ENCODE measurements at regions not wholly inside any gene's neighbourhood (a gene's known extent, or its start where the extent isn't known, plus 50 kb on each side); places are given as distances from the start of the nearest gene placed in this dataset.
"Not testable (repeated sequence)": the region's sequence is repeated elsewhere in the genome, so short reads cannot be mapped to it uniquely, and the experiment has no call there.

DNA sequence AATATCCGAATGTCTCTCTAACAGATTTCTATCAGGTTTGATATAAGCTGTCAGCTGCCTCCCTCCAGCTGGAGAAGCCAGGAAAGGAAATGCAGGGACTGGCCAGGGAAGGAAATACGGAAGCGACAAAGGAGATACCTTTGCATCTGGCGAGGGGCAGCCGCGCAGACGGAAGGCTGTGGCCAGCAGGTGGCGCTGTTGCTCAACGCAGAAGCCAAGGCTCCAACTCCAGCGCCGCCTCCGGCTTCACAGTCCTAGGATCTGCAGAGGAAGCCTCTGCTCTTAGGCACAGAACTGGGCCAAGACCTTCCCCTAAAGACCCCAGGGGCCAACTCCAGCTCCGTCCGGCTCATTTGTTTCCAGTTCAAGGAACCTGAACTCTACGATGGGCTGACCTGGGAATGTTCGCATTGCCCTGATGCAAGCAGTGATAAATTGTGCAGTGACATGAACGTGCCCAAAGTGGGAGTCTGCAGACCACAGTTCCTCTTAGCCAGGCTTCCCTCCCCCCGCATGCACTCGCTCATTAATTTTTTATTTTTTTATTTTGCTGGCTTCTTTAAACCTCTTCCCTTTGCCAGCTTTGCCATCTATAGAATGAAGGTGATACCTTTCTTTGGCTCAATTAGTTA is 97.3 kb upstream of the LYZL2 start:
- TF ChIP-seq CTCF (IDR thresholded peaks at IDR 0.05; ENCODE audit: poor library complexity) = peak; percentile 70

DNA sequence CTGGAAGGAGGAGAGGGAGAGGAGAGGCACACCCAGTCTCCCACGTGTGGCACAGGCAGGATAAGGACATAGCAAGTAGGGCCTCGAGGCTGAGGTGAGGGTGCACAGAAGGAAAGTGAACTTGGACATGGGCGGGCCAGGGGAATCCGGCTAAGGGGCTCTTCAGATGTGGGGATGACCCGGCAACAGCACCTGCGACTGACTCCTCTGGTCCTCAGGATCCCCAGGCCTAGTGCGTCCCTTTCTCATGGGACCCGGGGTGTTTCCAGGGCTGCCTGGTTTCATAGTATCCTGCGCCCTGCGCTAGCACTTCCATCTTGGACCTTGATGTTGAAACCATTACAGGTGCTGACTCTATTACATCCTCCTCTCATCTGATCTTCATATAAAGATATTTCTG is 96.1 kb upstream of the LYZL2 start:
- no peak overlapping the region for H3K27ac ChIP-seq
- WGBS (ENCODE audit: low lambda C conversion rate, missing lambda C conversion rate) = 94% methylated on average over 9 of the region's 10 CpGs
- no peaks in the 10 kb centered on the region for H3K79me2 ChIP-seq
- DNase-seq (ENCODE audit: low spot score) = no peak
- H3K4me1 ChIP-seq (ENCODE audit: insufficient read depth) = no peaks in the 10 kb centered on the region
- no peak overlapping the region for H2AFZ ChIP-seq
- H3K4me3 ChIP-seq = no peak overlapping the region
- no peaks in the 10 kb centered on the region for H4K20me1 ChIP-seq (ENCODE audit: insufficient read depth, poor library complexity, severe bottlenecking)
- no peaks in the 10 kb centered on the region for H3K36me3 ChIP-seq (replicated peaks; ENCODE audit: insufficient read depth, low read depth)
- H3K9me2 ChIP-seq (replicated peaks; ENCODE audit: insufficient read depth) = no peaks in the 10 kb centered on the region
- no peak for TF ChIP-seq CTCF (IDR thresholded peaks at IDR 0.05; ENCODE audit: poor library complexity)
- no peak for TF ChIP-seq EZH2 (IDR thresholded peaks at IDR 0.05; ENCODE audit: borderline replicate concordance)
- no peak for TF ChIP-seq EZH2phosphoT487 (IDR thresholded peaks at IDR 0.05; ENCODE audit: low read depth, severe bottlenecking, unreplicated experiment)
- no peak overlapping the region for H3K4me2 ChIP-seq
- no peaks in the 10 kb centered on the region for H3K9me3 ChIP-seq (ENCODE audit: low read depth)
- H3K27me3 ChIP-seq = no peaks in the 10 kb centered on the region

More for the DNA sequence above, 97.3 kb upstream of the LYZL2 start:
- H2AFZ ChIP-seq; H3K36me3 ChIP-seq (replicated peaks; ENCODE audit: insufficient read depth, low read depth); H4K20me1 ChIP-seq (ENCODE audit: insufficient read depth, poor library complexity, severe bottlenecking); H3K79me2 ChIP-seq; H3K27me3 ChIP-seq; H3K9me2 ChIP-seq (replicated peaks; ENCODE audit: insufficient read depth); H3K27ac ChIP-seq; H3K4me3 ChIP-seq; H3K9me3 ChIP-seq (ENCODE audit: low read depth); H3K4me1 ChIP-seq (ENCODE audit: insufficient read depth): not testable (repeated sequence)
- 17% methylated on average over 19 of the region's 19 CpGs for WGBS (ENCODE audit: low lambda C conversion rate, missing lambda C conversion rate)
- peak; percentile 87 for DNase-seq (ENCODE audit: low spot score)
- H3K4me2 ChIP-seq = peak overlapping the region; percentile 41

- no peaks in the 10 kb centered on the region for H3K79me2 ChIP-seq
- no peaks in the 10 kb centered on the region for H3K9me3 ChIP-seq (ENCODE audit: low read depth)
- H3K27ac ChIP-seq = no peak overlapping the region
- DNase-seq (ENCODE audit: low spot score) = no peak
- H3K4me3 ChIP-seq = no peak overlapping the region
- no peak overlapping the region for H2AFZ ChIP-seq
- H4K20me1 ChIP-seq (ENCODE audit: insufficient read depth, poor library complexity, severe bottlenecking) = no peaks in the 10 kb centered on the region
- H3K27me3 ChIP-seq = no peaks in the 10 kb centered on the region
- TF ChIP-seq EZH2 (IDR thresholded peaks at IDR 0.05; ENCODE audit: borderline replicate concordance) (no peak), EZH2phosphoT487 (IDR thresholded peaks at IDR 0.05; ENCODE audit: low read depth, severe bottlenecking, unreplicated experiment) (no peak), CTCF (IDR thresholded peaks at IDR 0.05; ENCODE audit: poor library complexity) (no peak)
- 91% methylated on average over 9 of the region's 9 CpGs for WGBS (ENCODE audit: low lambda C conversion rate, missing lambda C conversion rate)
- H3K9me2 ChIP-seq (replicated peaks; ENCODE audit: insufficient read depth) = no peaks in the 10 kb centered on the region
- no peaks in the 10 kb centered on the region for H3K36me3 ChIP-seq (replicated peaks; ENCODE audit: insufficient read depth, low read depth)
- H3K4me2 ChIP-seq = no peak overlapping the region
- H3K4me1 ChIP-seq (ENCODE audit: insufficient read depth) = no peaks in the 10 kb centered on the region
Observed at GRCh38 chr10:30724296-30724695, 94.7 kb upstream of the LYZL2 start.

All from hepatocyte (in vitro differentiated cells).